Suprapubic skin (tissue), 3 donors: ENCODE measurements at regions not wholly inside any gene's neighbourhood (a gene's known extent, or its start where the extent isn't known, plus 50 kb on each side); places are given as distances from the start of the nearest gene placed in this dataset.

Experiments used
- POLR2A ChIP-seq, 2 donors: fragments of 450-650 bp; IDR thresholded peaks; one replicate each; pipeline ENCODE4 v1.6.1; 2017; ENCODE audit warnings: antibody characterized with exemption in 2 of 2, mild to moderate bottlenecking in 2 of 2, moderate library complexity in 2 of 2
- TF ChIP-seq, protein P1 (sequence below), 2 donors: fragments of 200-600 bp in 1 of 2; fragments of 450-650 bp in 1 of 2; sonication (generic) in 1 of 2; IDR thresholded peaks; one replicate each; pipeline ENCODE4 v1.5.1; 2016 to 2019; ENCODE audit warnings: antibody characterized with exemption in 2 of 2, mild to moderate bottlenecking in 1 of 2, moderate library complexity in 1 of 2

- TF ChIP-seq, protein P1, sequence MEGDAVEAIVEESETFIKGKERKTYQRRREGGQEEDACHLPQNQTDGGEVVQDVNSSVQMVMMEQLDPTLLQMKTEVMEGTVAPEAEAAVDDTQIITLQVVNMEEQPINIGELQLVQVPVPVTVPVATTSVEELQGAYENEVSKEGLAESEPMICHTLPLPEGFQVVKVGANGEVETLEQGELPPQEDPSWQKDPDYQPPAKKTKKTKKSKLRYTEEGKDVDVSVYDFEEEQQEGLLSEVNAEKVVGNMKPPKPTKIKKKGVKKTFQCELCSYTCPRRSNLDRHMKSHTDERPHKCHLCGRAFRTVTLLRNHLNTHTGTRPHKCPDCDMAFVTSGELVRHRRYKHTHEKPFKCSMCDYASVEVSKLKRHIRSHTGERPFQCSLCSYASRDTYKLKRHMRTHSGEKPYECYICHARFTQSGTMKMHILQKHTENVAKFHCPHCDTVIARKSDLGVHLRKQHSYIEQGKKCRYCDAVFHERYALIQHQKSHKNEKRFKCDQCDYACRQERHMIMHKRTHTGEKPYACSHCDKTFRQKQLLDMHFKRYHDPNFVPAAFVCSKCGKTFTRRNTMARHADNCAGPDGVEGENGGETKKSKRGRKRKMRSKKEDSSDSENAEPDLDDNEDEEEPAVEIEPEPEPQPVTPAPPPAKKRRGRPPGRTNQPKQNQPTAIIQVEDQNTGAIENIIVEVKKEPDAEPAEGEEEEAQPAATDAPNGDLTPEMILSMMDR (IDR thresholded peaks at IDR 0.05): no peak
- TF ChIP-seq POLR2A (IDR thresholded peaks at IDR 0.05): no peak
Measured at GRCh38 chr9:79280691-79281090, 291.1 kb upstream of the TLE4 start.
